K562 (cell line): ENCODE measurements at regions not wholly inside any gene's neighbourhood (a gene's known extent, or its start where the extent isn't known, plus 50 kb on each side); places are given as distances from the start of the nearest gene placed in this dataset.
A peak's percentile ranks its signal among the peaks of the same experiment; 100 is the strongest.

ENCODE experiments used
- ATAC-seq: fragments of 200-7000 bp; cut with Tn5 transposase; 3 replicates; pipeline ENCODE4 v1.9.1; 2020; ENCODE audit warnings: moderate library complexity
- BruUV-seq: library from RNA; stranded (reverse); fragments of 400-500 nt; replicated peaks from 2 replicates; lab custom pipeline; 2021; lab: Mats Ljungman, UMichigan
- CTCF ChIA-PET: fragments of 300-600 bp; formaldehyde crosslinking; extraction: SDS; loops from one replicate; lab custom pipeline; 2021; ENCODE audit warnings: low intra/inter-chr PET ratio; lab: Yijun Ruan, JAX
- POLR2A ChIA-PET: fragments of 300-600, 350-650 bp; sonication (Branson Sonifier 250); formaldehyde crosslinking; extraction: SDS; loops from one replicate; lab custom pipeline; 2021; ENCODE audit warnings: antibody characterized with exemption, inconsistent platforms; lab: Yijun Ruan, JAX
- DNase-seq, 4 experiments: peaks; one replicate each; pipeline versions ENCODE4 v3.0.0 to v3.0.0-alpha.2; 2011 to 2018; ENCODE audit warnings: low spot score in 3 of 4, mixed read lengths in 3 of 4; ENCODE audit errors: extremely low read depth in 1 of 4
- FAIRE-seq: peaks from 2 replicates; lab custom pipeline; 2011; peaks lifted over from hg19 to GRCh38; lab: Jason Lieb, UNC
- H2AFZ ChIP-seq: 2 replicates; pipeline ENCODE4 v1.6.0; 2011; ENCODE audit warnings: low read depth, low read length, control low read depth, inconsistent platforms
- H3K27ac ChIP-seq: fragments of 200-600 bp; 3 replicates; pipeline ENCODE4 v1.8.0; 2011; ENCODE audit warnings: low read depth, mild to moderate bottlenecking, control low read depth, inconsistent platforms, low read length, moderate library complexity, mixed read lengths; ENCODE audit errors: extremely low read depth
- H3K27me3 ChIP-seq, 2 experiments: fragments of 300-600 bp in 1 of 2; 2 replicates in 1 of 2; 3 replicates in 1 of 2; pipeline versions ENCODE4 v1.6.0 to v1.8.0; 2011; ENCODE audit warnings: inconsistent platforms in 2 of 2, low read length in 2 of 2, mild to moderate bottlenecking in 1 of 2, mixed read lengths in 1 of 2, moderate library complexity in 1 of 2; ENCODE audit not compliant: control insufficient read depth in 2 of 2, insufficient read depth in 2 of 2
- H3K36me3 ChIP-seq: fragments of 300-600 bp; 3 replicates; pipeline ENCODE4 v1.8.0; 2011; ENCODE audit warnings: mild to moderate bottlenecking, low read length, inconsistent platforms; ENCODE audit not compliant: control insufficient read depth, insufficient read depth
- H3K4me1 ChIP-seq, 2 experiments: fragments of 200-600 bp in 1 of 2; replicated peaks in 1 of 2; 2 replicates in 1 of 2; 3 replicates in 1 of 2; pipeline versions ENCODE4 v1.5.1 to v1.8.0; 2011; ENCODE audit warnings: inconsistent platforms in 2 of 2, low read length in 2 of 2, mild to moderate bottlenecking in 1 of 2, mixed read lengths in 1 of 2, moderate library complexity in 1 of 2; ENCODE audit not compliant: control insufficient read depth in 2 of 2, insufficient read depth in 2 of 2
- H3K4me2 ChIP-seq: 2 replicates; pipeline ENCODE4 v1.6.1; 2011; ENCODE audit warnings: low read length, control low read depth, inconsistent platforms, mixed read lengths; ENCODE audit not compliant: insufficient read depth
- H3K4me3 ChIP-seq: fragments of 200-600 bp; sonication (generic), shearing (Covaris generic); 2 replicates; pipeline ENCODE4 v1.5.1; 2016; ENCODE audit warnings: control low read depth, inconsistent platforms
- H3K79me2 ChIP-seq: fragments of 200-600 bp; 3 replicates; pipeline ENCODE4 v1.8.0; 2011; ENCODE audit warnings: low read length, inconsistent platforms; ENCODE audit not compliant: control insufficient read depth, insufficient read depth
- H3K9ac ChIP-seq, 2 experiments: 2 replicates each; pipeline versions ENCODE4 v1.6.0 to v1.6.1; 2011; ENCODE audit warnings: low read depth in 2 of 2, low read length in 2 of 2, control low read depth in 1 of 2, inconsistent platforms in 1 of 2, mild to moderate bottlenecking in 1 of 2, mixed read lengths in 1 of 2; ENCODE audit not compliant: insufficient read depth in 1 of 2
- H3K9me1 ChIP-seq: one replicate; pipeline ENCODE4 v1.6.0; 2011; ENCODE audit warnings: inconsistent platforms, mild to moderate bottlenecking, low read length, moderate library complexity; ENCODE audit not compliant: control insufficient read depth, insufficient read depth
- H3K9me3 ChIP-seq: replicated peaks from 2 replicates; pipeline ENCODE4 v1.5.1; 2011; ENCODE audit warnings: low read depth, low read length, inconsistent platforms; ENCODE audit not compliant: control insufficient read depth, insufficient read depth
- H4K20me1 ChIP-seq: replicated peaks from 2 replicates; pipeline ENCODE4 v1.6.1; 2011; ENCODE audit warnings: low read length, inconsistent platforms, mixed read lengths; ENCODE audit not compliant: control insufficient read depth, insufficient read depth
- PRDM10 ChIP-seq: fragments of 450-650 bp; IDR thresholded peaks from 2 replicates; pipeline ENCODE4 v1.6.1; 2018; ENCODE audit not compliant: partially characterized antibody
- ZNF121 ChIP-seq: sonication (generic); formaldehyde crosslinking; conservative IDR thresholded peaks from 2 replicates; pipeline ENCODE4 v1.8.0; 2022; ENCODE audit warnings: missing genetic modification reagents
- WGBS: fragments of 100-300 bp; shearing (Covaris generic); methylation state at CpG from one replicate; pipeline ENCODE4 v1.1.6; 2016; ENCODE audit warnings: low coverage, mixed read lengths; ENCODE audit not compliant: insufficient coverage; ENCODE audit errors: missing lambda C conversion rate; 5-methylcytosine and 5-hydroxymethylcytosine counted together
- in situ Hi-C: fragments of 300-500 bp; cut with MboI; formaldehyde crosslinking; loops from 4 replicates; pipeline ENCODE4 v1.15.0; 2018; ENCODE audit warnings: inconsistent platforms, mixed read lengths
- intact Hi-C: fragments of 100-400 bp; cut with micrococcal nuclease; formaldehyde crosslinking; loops from 2 replicates; pipeline ENCODE4 v1.14.2; 2022

DNA sequence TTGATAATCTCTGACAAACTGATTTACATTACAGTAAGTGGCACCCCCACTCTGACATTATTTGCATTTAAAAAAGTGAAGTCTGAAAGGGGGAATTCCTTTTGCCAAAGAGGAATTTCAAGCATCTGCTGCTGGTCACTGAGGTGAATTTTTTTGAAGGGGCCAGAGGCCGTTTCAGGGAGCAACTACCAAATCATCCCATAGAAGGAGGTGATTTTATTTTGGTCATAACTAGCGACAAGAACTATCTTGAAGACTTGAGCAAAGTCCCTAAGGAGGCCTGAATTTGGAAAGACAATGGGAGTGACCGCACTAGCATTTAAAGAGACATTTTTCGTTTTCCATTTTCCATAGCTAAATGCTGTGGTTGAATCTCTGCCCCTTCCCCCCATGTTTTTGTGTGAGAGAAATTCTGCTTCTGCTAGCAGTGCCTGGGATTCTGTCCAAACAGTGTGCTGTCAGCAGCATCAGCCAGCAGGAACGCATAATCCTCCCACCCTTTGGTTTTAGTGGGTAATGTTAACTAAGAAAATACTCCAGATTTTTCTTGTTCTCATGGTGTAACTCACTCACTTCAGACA lies 110.1 kb upstream of the MED14 start:
- ATAC-seq (no peak), FAIRE-seq (no peak), DNase-seq (no peak)
- intact Hi-C loops (no loop called here), in situ Hi-C loops (no loop called here)
- CTCF ChIA-PET = no interaction called here
- Histone ChIP-seq H4K20me1 (no peaks in the 10 kb centered on the region), H3K4me2 (no peak overlapping the region), H3K27me3 (no peaks in the 10 kb centered on the region), H3K4me1 (no peaks in the 10 kb centered on the region; a peak in 1 of 5 replicates), H2AFZ (no peak overlapping the region), H3K79me2 (no peaks in the 10 kb centered on the region), H3K27ac (no peak overlapping the region), H3K4me3 (no peak overlapping the region), H3K9me1 (no peaks in the 10 kb centered on the region), H3K36me3 (no peaks in the 10 kb centered on the region), H3K9ac (no peak overlapping the region), H3K9me3 (no peaks in the 10 kb centered on the region)
- WGBS = 23% methylated on average over 5 of the region's 5 CpGs
- BruUV-seq = no TSS peak
- POLR2A ChIA-PET = no interaction called here
- TF ChIP-seq ZNF121 (CRISPR knock-in tag) = no peak
- TF ChIP-seq PRDM10 = peak; percentile 12
